ENCODE measurements at regions not wholly inside any gene's neighbourhood (a gene's known extent, or its start where the extent isn't known, plus 50 kb on each side); places are given as distances from the start of the nearest gene placed in this dataset.
"Not testable (repeated sequence)": the region's sequence is repeated elsewhere in the genome, so short reads cannot be mapped to it uniquely, and the experiment has no call there.

DNA sequence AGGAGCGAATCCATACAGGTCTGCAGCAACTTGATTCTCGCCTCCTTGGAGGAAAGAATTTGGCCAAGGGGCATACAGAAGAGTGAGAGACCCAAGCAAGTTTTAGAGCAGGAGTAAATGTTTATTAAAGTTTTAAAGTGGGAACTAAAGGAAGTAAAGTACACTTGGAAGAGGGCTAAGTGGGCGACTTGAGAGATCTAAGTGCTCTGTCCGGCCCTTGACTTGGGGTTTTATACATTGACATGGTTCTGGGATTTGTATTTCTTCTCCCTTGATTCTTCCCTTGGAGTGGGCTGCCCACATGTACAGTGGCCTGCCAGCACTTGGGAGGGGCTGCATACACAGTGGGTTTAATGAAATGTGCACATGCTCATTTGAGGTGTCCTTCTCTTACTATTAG lies 421.2 kb downstream of the TMEM121 start:
- H3K4me3 ChIP-seq (ENCODE audit: control insufficient read depth, low read depth, low read length) = no peak overlapping the region
- no peak for DNase-seq (ENCODE audit: low read depth)
- TF ChIP-seq, protein P1, sequence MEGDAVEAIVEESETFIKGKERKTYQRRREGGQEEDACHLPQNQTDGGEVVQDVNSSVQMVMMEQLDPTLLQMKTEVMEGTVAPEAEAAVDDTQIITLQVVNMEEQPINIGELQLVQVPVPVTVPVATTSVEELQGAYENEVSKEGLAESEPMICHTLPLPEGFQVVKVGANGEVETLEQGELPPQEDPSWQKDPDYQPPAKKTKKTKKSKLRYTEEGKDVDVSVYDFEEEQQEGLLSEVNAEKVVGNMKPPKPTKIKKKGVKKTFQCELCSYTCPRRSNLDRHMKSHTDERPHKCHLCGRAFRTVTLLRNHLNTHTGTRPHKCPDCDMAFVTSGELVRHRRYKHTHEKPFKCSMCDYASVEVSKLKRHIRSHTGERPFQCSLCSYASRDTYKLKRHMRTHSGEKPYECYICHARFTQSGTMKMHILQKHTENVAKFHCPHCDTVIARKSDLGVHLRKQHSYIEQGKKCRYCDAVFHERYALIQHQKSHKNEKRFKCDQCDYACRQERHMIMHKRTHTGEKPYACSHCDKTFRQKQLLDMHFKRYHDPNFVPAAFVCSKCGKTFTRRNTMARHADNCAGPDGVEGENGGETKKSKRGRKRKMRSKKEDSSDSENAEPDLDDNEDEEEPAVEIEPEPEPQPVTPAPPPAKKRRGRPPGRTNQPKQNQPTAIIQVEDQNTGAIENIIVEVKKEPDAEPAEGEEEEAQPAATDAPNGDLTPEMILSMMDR (IDR thresholded peaks at IDR 0.05; ENCODE audit: control insufficient read depth, insufficient read depth, low read depth, low read length, missing control alignments) = no peak

- H3K4me3 ChIP-seq (ENCODE audit: control insufficient read depth, low read depth, low read length); DNase-seq (ENCODE audit: low read depth): not testable (repeated sequence)
These were observed 422.6 kb downstream of the TMEM121 start for GRCh38 chr14:105948955-105949354.

- not testable (repeated sequence) for DNase-seq (ENCODE audit: low read depth); H3K4me3 ChIP-seq (ENCODE audit: control insufficient read depth, low read depth, low read length)
These were observed 424.0 kb downstream of the TMEM121 start for GRCh38 chr14:105950364-105950892.

- no peak for DNase-seq (ENCODE audit: low read depth)
- TF ChIP-seq, protein P1 (IDR thresholded peaks at IDR 0.05; ENCODE audit: control insufficient read depth, insufficient read depth, low read depth, low read length, missing control alignments) = no peak
- H3K4me3 ChIP-seq (ENCODE audit: control insufficient read depth, low read depth, low read length) = no peak overlapping the region
These were observed 425.0 kb downstream of the TMEM121 start for GRCh38 chr14:105951399-105951798.

- TF ChIP-seq, protein P1 (IDR thresholded peaks at IDR 0.05; ENCODE audit: control insufficient read depth, insufficient read depth, low read depth, low read length, missing control alignments) = no peak
- no peak overlapping the region for H3K4me3 ChIP-seq (ENCODE audit: control insufficient read depth, low read depth, low read length)
- no peak for DNase-seq (ENCODE audit: low read depth)
These were observed 425.8 kb downstream of the TMEM121 start for GRCh38 chr14:105952222-105952621.

GRCh38 chr14:105952826-105953225 lies 426.4 kb downstream of the TMEM121 start:
- no peak overlapping the region for H3K4me3 ChIP-seq (ENCODE audit: control insufficient read depth, low read depth, low read length)
- DNase-seq (ENCODE audit: low read depth) = no peak
- TF ChIP-seq, protein P1 (IDR thresholded peaks at IDR 0.05; ENCODE audit: control insufficient read depth, insufficient read depth, low read depth, low read length, missing control alignments) = no peak

DNA sequence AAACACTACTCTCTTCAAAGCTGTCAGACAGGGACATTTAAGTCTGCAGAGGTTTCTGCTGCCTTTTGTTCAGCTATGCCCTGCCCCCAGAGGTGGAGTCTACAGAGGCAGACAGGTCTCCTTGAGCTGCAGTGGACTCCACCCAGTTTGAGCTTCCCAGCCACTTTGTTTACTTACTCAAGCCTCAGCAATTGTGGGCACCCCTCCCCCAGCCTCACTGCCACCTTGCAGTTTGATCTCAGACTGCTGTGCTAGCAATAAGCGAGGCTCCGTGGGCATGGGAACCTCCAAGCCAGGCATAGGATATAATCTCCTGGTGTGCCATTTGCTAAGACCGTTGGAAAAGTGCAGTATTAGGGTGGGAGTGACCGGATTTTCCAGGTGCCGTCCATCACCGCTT lies 435.2 kb downstream of the TMEM121 start:
- H3K4me3 ChIP-seq (ENCODE audit: control insufficient read depth, low read depth, low read length); DNase-seq (ENCODE audit: low read depth): not testable (repeated sequence)

DNA sequence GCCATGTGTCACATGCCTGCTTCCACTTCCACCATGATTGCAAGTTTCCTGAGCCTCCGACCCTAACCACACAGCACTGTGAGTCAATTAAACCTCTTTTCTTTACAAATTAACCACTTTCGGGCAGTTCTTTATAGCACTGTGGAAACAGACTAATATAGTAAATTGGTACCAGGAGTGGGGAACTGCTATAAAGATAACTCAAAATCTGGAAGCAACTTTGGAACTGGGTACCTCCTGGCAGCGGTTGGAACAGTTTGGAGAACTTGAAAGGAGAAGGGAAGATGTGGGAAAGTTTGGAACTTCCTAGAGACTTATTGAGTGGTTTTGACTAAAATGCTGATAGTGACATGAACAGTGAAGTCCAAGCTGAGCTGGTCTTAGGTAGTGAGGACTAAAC lies 436.1 kb downstream of the TMEM121 start:
- no peak for DNase-seq (ENCODE audit: low read depth)
- TF ChIP-seq, protein P1 (IDR thresholded peaks at IDR 0.05; ENCODE audit: control insufficient read depth, insufficient read depth, low read depth, low read length, missing control alignments) = no peak
- H3K4me3 ChIP-seq (ENCODE audit: control insufficient read depth, low read depth, low read length) = no peak overlapping the region
